ENCODE measurements at regions not wholly inside any gene's neighbourhood (a gene's known extent, or its start where the extent isn't known, plus 50 kb on each side); places are given as distances from the start of the nearest gene placed in this dataset.

DNA sequence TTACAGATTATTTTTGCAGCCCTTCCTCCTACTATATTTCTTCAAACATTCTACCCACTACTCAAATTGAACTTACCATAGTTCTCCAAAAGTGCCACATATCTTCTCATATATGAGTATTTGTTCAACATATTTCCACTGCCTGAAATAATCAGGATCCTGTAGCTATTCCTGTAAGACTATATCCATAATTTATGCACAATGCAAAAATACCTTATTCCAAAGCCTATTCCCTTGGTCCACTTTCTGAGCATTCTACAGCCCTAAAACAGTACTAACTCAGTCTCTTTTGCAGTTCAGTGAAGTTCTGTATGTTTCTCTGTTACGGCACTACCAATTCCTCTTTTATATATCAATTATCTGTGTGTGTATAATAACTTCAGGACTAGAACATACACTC, 1283.7 kb upstream of the ADGRL2 start:
- TF ChIP-seq POLR2AphosphoS5 (IDR thresholded peaks at IDR 0.05; ENCODE audit: borderline replicate concordance, low read depth, low read length) (no peak), EZH2 (IDR thresholded peaks at IDR 0.05) (no peak)

All from SK-N-MC (cell line).